Fibroblast of pulmonary artery (primary cell): ENCODE measurements at regions not wholly inside any gene's neighbourhood (a gene's known extent, or its start where the extent isn't known, plus 50 kb on each side); places are given as distances from the start of the nearest gene placed in this dataset.

Experiments
- DNase-seq: peaks from one replicate; pipeline ENCODE4 v3.0.0-alpha.2; 2010; ENCODE audit warnings: low read depth
- H3K4me3 ChIP-seq: replicated peaks from 2 replicates; pipeline ENCODE4 v1.5.1; 2011; ENCODE audit warnings: low read depth, mild to moderate bottlenecking, control low read depth, low read length, moderate library complexity
- TF ChIP-seq, protein P1 (sequence below): IDR thresholded peaks from 2 replicates; pipeline ENCODE4 v1.5.1; 2011; ENCODE audit warnings: mild to moderate bottlenecking, control low read depth, low read length, inconsistent platforms; ENCODE audit errors: missing control alignments

DNA sequence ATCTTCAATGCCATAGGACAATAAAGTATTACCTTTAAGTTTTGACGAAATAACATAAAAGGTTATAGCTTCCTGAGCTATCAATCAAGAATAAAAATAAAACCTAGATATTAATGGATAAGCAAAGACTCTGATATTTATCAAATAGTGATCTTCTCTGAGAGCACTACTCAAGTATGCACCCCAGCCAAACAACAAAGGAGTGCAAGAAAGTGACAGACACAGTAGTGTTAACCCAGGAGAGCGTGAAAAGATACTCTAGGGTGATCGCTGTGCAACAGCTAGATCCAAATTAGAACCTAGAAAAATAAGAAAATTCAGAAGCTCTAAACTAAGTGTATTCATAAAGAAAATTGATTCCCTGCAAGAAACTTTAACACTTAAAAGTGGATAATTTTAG, 83.5 kb upstream of the CDYL start:
- DNase-seq = no peak
- TF ChIP-seq, protein P1, sequence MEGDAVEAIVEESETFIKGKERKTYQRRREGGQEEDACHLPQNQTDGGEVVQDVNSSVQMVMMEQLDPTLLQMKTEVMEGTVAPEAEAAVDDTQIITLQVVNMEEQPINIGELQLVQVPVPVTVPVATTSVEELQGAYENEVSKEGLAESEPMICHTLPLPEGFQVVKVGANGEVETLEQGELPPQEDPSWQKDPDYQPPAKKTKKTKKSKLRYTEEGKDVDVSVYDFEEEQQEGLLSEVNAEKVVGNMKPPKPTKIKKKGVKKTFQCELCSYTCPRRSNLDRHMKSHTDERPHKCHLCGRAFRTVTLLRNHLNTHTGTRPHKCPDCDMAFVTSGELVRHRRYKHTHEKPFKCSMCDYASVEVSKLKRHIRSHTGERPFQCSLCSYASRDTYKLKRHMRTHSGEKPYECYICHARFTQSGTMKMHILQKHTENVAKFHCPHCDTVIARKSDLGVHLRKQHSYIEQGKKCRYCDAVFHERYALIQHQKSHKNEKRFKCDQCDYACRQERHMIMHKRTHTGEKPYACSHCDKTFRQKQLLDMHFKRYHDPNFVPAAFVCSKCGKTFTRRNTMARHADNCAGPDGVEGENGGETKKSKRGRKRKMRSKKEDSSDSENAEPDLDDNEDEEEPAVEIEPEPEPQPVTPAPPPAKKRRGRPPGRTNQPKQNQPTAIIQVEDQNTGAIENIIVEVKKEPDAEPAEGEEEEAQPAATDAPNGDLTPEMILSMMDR = no peak
- H3K4me3 ChIP-seq = no peak overlapping the region

DNA sequence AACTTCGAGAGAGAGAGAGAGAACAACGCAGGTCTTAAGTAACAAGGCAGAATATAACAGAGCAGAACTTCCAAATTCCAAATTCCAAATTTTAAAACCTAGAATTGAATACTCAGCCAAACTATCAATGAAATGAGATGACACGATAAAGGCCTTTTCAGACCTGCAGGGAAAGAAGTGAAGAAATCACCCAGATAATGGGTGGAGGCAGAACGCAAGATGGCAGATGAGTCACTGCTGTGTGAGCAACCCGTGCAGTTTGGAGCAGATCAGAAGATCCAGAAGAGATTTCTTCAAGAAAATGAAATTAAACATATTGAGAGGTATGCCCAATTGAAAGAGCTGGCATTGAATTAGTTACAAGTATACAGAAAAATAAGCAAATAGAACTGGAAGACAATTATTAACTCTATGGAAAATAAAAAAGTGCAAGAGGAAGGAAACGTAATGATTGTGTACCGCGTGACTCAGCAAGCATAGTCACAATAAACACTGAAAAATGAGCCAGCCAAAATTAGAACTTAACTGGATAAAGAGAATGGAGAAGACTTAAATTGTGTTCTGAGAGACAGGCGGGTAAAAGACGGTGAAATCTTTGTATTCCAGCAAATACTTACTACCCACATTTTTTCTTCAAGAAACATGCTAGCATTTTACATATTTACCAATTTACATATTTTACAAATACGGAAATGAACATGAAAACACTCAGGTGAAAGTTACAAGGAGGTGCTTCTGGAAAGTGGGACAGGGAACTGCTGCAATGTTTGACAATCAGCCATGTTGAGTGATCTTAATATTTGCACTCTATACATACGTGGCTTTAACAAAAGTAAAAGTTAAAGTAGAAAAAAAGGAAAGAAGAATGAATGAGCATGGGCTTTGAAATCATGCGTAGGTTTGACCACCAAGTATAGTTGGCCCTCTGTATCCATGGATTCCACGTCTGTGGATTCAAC, 87.9 kb upstream of the CDYL start:
- H3K4me3 ChIP-seq = peak overlapping the region; percentile 31
- DNase-seq = peak; percentile 84
- TF ChIP-seq, protein P1 = no peak

DNA sequence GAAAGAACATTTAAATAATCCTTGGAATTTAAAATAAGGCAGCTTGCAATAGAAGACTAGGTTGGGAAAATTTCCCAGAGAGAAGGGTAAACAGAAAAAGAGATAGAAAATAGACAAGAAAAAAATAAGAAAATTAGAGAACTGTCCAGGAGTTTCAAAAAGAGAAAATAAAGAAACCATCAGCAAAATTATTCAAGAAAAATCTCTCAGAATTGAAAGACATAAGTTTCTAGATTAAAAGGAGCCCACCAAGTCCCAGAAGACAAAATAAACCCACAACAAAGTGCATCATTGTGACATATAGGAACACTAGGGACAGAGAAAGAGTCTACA, 88.6 kb upstream of the CDYL start:
- no peak overlapping the region for H3K4me3 ChIP-seq
- TF ChIP-seq, protein P1 = no peak
- no peak for DNase-seq

DNA sequence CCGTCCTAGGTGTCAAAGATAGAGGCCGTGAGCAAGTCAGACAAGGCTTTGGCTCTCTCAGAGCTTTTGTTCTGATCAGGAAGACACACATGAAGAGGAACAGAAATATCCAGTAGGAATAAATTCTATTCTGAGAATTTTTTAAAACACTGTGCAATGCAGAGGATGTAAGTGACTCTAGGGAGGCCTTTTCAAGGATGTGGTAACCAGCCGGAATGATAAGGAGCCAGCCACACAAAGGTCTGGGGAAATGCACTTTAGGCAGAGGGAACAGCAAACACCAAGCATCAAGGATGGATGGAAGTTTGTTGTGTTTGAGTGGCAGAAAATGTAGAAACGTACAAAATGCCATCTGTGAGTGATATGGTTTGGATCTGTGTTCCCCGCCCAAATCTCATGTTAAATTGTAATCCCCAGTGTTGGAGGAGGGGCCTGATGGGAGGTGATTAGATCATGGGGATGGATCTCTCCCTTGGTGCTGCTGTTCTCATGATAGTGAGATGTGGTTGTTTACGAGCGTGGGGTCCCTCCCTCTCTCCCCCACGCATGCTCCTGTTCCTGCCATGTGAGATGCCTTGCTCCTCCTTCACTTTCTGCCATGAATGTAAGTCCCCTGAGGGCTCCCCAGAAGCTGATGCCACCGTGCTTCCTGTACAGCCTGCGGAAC, 93.6 kb upstream of the CDYL start:
- TF ChIP-seq, protein P1 = no peak
- peak; percentile 57 for DNase-seq
- H3K4me3 ChIP-seq = no peak overlapping the region

DNA sequence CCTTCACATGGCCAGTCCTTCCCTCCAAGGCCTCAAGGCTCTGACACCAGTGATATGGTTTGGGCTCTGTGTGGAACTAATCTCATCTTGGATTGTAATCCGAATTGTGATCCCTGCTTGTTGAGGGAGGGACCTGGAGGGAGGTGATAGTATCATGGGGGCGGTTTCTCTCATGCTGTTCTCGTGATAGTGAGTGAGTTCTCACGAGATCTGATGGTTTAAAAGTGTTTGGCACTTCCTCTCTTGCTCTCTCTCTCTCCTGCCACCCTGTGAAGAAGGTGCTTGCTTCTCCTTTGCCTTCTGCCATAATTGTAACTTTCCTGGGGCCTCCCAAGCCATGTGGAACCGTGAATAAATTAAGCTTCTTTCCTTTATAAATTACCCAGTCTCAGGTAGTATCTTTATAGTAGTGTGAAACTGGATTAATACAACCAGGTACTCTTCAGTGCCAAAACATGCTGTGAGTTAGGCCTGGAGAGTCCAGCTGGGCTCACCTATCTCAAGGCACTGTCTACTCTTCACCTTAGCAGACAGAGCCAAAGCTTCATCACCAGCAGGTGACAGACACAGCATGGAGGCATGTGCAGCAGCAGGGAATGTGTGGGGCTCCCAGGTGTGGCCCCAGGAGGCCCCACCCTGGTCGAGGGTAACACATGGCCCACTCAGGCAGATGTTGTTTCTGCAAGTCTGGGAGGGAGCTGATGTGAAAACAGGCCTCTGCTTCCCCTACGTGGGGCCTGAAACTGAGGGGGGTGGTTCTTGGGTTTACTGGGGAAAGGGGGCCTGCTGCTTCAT, 97.5 kb upstream of the CDYL start:
- TF ChIP-seq, protein P1 = no peak

DNA sequence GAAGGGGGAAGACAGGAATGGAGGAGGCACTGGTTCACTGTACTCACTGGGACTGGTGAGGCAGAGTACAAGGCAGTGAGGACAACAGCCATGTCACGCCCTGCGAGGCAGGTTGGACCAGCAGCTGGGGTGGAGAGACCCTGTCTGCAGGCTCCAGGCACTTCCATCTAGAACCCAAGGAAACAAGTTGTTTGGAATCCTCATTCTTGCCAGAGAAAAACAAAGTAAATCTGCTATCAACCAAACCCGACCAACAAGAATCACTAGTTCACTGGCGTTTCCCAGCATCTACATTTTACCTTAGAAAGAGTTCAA, 98.5 kb upstream of the CDYL start:
- H3K4me3 ChIP-seq = no peak overlapping the region
- no peak for DNase-seq
- TF ChIP-seq, protein P1 = no peak

More for the DNA sequence above, 97.5 kb upstream of the CDYL start:
- DNase-seq = no peak
- no peak overlapping the region for H3K4me3 ChIP-seq
